ENCODE measurements at regions not wholly inside any gene's neighbourhood (a gene's known extent, or its start where the extent isn't known, plus 50 kb on each side); places are given as distances from the start of the nearest gene placed in this dataset.

- intact Hi-C loops (cut with micrococcal nuclease): no loop called here
- DNase-seq: no peak
- ATAC-seq (ENCODE audit: low read depth): no peak
- Histone ChIP-seq H3K4me1 (ENCODE audit: control insufficient read depth in 2 of 2, insufficient read depth in 2 of 2, low read length in 2 of 2) (no peaks in the 10 kb centered on the region), H3K27ac (ENCODE audit: low read length in 2 of 2) (no peak overlapping the region), H3K9me3 (ENCODE audit: control extremely low read depth in 1 of 3, control insufficient read depth in 2 of 3, insufficient read depth in 1 of 3, low read length in 2 of 3) (peaks cover 0 to 6% (median 0%) of the 10 kb centered on the region in 3 donors), H3K4me3 (ENCODE audit: control extremely low read depth in 1 of 5, extremely low read depth in 1 of 5, insufficient read depth in 1 of 5, low read depth in 2 of 5, low read length in 4 of 5) (no peak overlapping the region), H3K4me2 (replicated peaks; ENCODE audit: low read depth, low read length, poor library complexity, severe bottlenecking) (no peak overlapping the region), H3K36me3 (replicated peaks in 1 of 2; ENCODE audit: control extremely low read depth in 1 of 2, control insufficient read depth in 1 of 2, extremely low read depth in 1 of 2, insufficient read depth in 2 of 2, low read length in 1 of 2) (no peaks in the 10 kb centered on the region), H2AFZ (ENCODE audit: insufficient read depth, low read depth, low read length, poor library complexity, severe bottlenecking) (no peak overlapping the region), H4K20me1 (ENCODE audit: control insufficient read depth, insufficient read depth, low read length, poor library complexity, severe bottlenecking) (no peaks in the 10 kb centered on the region), H3K79me2 (ENCODE audit: control insufficient read depth, insufficient read depth, low read length) (no peaks in the 10 kb centered on the region), H3K27me3 (replicated peaks in 1 of 4; ENCODE audit: control extremely low read depth in 1 of 4, control insufficient read depth in 3 of 4, insufficient read depth in 4 of 4, low read length in 3 of 4) (no peaks in the 10 kb centered on the region), H3K9ac (ENCODE audit: low read length) (no peak overlapping the region)
- WGBS (ENCODE audit: insufficient coverage): 58% methylated on average over 6 of the region's 8 CpGs
- Mint-ChIP-seq H3K4me1 (no peaks in the 10 kb centered on the region), H3K9me3 (ENCODE audit: insufficient read depth) (no peaks in the 10 kb centered on the region), H3K4me3 (no peak overlapping the region), H3K27ac (no peak overlapping the region), H3K27me3 (no peaks in the 10 kb centered on the region)
- POLR2A ChIA-PET: no interaction called here
- no peak for TF ChIP-seq EZH2 (IDR thresholded peaks at IDR 0.05; ENCODE audit: borderline replicate concordance, insufficient read depth, low read depth, low read length, poor library complexity, severe bottlenecking)
- no peak for TF ChIP-seq CTCF (IDR thresholded peaks at IDR 0.05)
- CTCF ChIA-PET: no interaction called here
These were observed 89.7 kb upstream of the RET start for GRCh38 chr10:42987121-42987541.

- DNase-seq (no peak), ATAC-seq (ENCODE audit: low read depth) (no peak)
- H3K27ac Mint-ChIP-seq: no peak overlapping the region
- ChIA-PET CTCF (no interaction called here), POLR2A (no interaction called here)
- Histone ChIP-seq H3K79me2 (ENCODE audit: control insufficient read depth, insufficient read depth, low read length) (no peaks in the 10 kb centered on the region), H3K9me3 (ENCODE audit: control extremely low read depth in 1 of 3, control insufficient read depth in 2 of 3, insufficient read depth in 1 of 3, low read length in 2 of 3) (peaks cover 0 to 6% (median 0%) of the 10 kb centered on the region in 3 donors), H4K20me1 (ENCODE audit: control insufficient read depth, insufficient read depth, low read length, poor library complexity, severe bottlenecking) (no peaks in the 10 kb centered on the region), H3K9ac (ENCODE audit: low read length) (no peak overlapping the region), H3K27ac (ENCODE audit: low read length in 2 of 2) (no peak overlapping the region), H3K4me2 (replicated peaks; ENCODE audit: low read depth, low read length, poor library complexity, severe bottlenecking) (no peak overlapping the region), H2AFZ (ENCODE audit: insufficient read depth, low read depth, low read length, poor library complexity, severe bottlenecking) (no peak overlapping the region), H3K4me3 (ENCODE audit: control extremely low read depth in 1 of 5, extremely low read depth in 1 of 5, insufficient read depth in 1 of 5, low read depth in 2 of 5, low read length in 4 of 5) (no peak overlapping the region), H3K36me3 (replicated peaks in 1 of 2; ENCODE audit: control extremely low read depth in 1 of 2, control insufficient read depth in 1 of 2, extremely low read depth in 1 of 2, insufficient read depth in 2 of 2, low read length in 1 of 2) (no peaks in the 10 kb centered on the region), H3K27me3 (replicated peaks in 1 of 4; ENCODE audit: control extremely low read depth in 1 of 4, control insufficient read depth in 3 of 4, insufficient read depth in 4 of 4, low read length in 3 of 4) (no peaks in the 10 kb centered on the region), H3K4me1 (ENCODE audit: control insufficient read depth in 2 of 2, insufficient read depth in 2 of 2, low read length in 2 of 2) (no peaks in the 10 kb centered on the region)
- intact Hi-C loops (cut with micrococcal nuclease): no loop called here
- WGBS (ENCODE audit: insufficient coverage): 83% methylated on average over 3 of the region's 7 CpGs
- no peaks in the 10 kb centered on the region for H3K9me3 Mint-ChIP-seq (ENCODE audit: insufficient read depth)
- no peaks in the 10 kb centered on the region for H3K4me1 Mint-ChIP-seq
- no peak for TF ChIP-seq CTCF (IDR thresholded peaks at IDR 0.05)
- no peak for TF ChIP-seq EZH2 (IDR thresholded peaks at IDR 0.05; ENCODE audit: borderline replicate concordance, insufficient read depth, low read depth, low read length, poor library complexity, severe bottlenecking)
- H3K4me3 Mint-ChIP-seq: no peak overlapping the region
- no peaks in the 10 kb centered on the region for H3K27me3 Mint-ChIP-seq
These were observed 89.3 kb upstream of the RET start for GRCh38 chr10:42987575-42987974.
